ENCODE measurements at regions not wholly inside any gene's neighbourhood (a gene's known extent, or its start where the extent isn't known, plus 50 kb on each side); places are given as distances from the start of the nearest gene placed in this dataset.

DNA sequence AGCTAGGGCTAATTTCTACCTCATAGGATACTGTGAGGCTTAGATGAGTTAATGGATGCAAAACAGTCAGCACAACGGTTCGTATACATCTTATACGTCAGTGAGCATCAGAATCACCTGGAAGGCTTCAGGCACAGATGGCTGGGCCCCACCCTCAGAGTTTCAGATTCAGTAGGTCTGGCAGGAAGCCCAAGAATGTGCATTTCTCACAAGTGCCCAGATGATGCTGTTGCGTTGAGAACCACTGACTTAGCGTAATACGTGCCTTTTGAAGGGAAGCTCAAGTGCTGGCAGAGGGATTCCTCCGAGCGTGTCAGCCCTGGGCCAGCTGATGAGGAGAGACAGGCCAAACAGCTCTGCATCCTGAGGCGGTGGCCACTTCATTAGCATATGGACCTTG is 117.1 kb upstream of the WWC1 start (continued):
- TF ChIP-seq TCF7 (CRISPR knock-in tag; IDR thresholded peaks at IDR 0.05; ENCODE audit: low read depth) (no peak), CREM (CRISPR knock-in tag; IDR thresholded peaks at IDR 0.05) (no peak)
- TF ChIP-seq, protein P1, sequence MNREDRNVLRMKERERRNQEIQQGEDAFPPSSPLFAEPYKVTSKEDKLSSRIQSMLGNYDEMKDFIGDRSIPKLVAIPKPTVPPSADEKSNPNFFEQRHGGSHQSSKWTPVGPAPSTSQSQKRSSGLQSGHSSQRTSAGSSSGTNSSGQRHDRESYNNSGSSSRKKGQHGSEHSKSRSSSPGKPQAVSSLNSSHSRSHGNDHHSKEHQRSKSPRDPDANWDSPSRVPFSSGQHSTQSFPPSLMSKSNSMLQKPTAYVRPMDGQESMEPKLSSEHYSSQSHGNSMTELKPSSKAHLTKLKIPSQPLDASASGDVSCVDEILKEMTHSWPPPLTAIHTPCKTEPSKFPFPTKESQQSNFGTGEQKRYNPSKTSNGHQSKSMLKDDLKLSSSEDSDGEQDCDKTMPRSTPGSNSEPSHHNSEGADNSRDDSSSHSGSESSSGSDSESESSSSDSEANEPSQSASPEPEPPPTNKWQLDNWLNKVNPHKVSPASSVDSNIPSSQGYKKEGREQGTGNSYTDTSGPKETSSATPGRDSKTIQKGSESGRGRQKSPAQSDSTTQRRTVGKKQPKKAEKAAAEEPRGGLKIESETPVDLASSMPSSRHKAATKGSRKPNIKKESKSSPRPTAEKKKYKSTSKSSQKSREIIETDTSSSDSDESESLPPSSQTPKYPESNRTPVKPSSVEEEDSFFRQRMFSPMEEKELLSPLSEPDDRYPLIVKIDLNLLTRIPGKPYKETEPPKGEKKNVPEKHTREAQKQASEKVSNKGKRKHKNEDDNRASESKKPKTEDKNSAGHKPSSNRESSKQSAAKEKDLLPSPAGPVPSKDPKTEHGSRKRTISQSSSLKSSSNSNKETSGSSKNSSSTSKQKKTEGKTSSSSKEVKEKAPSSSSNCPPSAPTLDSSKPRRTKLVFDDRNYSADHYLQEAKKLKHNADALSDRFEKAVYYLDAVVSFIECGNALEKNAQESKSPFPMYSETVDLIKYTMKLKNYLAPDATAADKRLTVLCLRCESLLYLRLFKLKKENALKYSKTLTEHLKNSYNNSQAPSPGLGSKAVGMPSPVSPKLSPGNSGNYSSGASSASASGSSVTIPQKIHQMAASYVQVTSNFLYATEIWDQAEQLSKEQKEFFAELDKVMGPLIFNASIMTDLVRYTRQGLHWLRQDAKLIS (CRISPR knock-in tag; IDR thresholded peaks at IDR 0.05; ENCODE audit: borderline replicate concordance) = no peak

DNA sequence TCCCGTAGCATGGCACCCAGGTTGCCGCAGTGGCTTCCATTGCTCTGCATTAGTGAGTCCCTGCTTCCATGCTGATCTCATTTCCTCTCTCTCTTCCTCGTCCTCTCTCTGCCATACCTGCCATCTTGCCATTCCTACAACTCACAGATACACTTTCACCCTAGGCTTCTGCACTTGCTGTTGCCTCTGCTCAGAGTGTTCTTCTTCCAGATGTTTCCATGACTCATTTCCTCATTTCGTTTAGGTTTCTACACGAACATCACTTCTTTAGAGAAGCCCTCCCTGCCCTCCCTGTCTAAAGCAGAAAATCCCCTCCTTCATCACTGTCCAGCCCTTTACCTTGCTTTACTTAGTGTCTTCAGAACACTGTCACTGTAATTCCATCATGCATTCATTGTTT is 115.2 kb upstream of the WWC1 start:
- Mint-ChIP-seq H3K4me3 (no peak overlapping the region), H3K27me3 (ENCODE audit: low read depth) (no peaks in the 10 kb centered on the region), H3K4me1 (peaks cover 21% of the 10 kb centered on the region), H3K27ac (no peak overlapping the region), H3K36me3 (no peaks in the 10 kb centered on the region), H3K9me3 (no peaks in the 10 kb centered on the region)
- DNase-seq (ENCODE audit: low spot score) (no peak), ATAC-seq (no peak)
- POLR2A ChIA-PET = no interaction called here
- CTCF ChIA-PET = no interaction called here
- TF ChIP-seq, protein P2, sequence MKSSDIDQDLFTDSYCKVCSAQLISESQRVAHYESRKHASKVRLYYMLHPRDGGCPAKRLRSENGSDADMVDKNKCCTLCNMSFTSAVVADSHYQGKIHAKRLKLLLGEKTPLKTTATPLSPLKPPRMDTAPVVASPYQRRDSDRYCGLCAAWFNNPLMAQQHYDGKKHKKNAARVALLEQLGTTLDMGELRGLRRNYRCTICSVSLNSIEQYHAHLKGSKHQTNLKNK (CRISPR knock-in tag; IDR thresholded peaks at IDR 0.05) = no peak
- TF ChIP-seq OVOL2 (CRISPR knock-in tag; IDR thresholded peaks at IDR 0.05; ENCODE audit: borderline replicate concordance) (no peak), ESRRA (CRISPR knock-in tag; IDR thresholded peaks at IDR 0.05; ENCODE audit: borderline replicate concordance) (no peak), TP53 (CRISPR knock-in tag; IDR thresholded peaks at IDR 0.05) (no peak), ELF4 (CRISPR knock-in tag; IDR thresholded peaks at IDR 0.05; ENCODE audit: low read depth) (no peak), JAZF1 (CRISPR knock-in tag; IDR thresholded peaks at IDR 0.05) (no peak), CREM (CRISPR knock-in tag; IDR thresholded peaks at IDR 0.05) (no peak), ZNF671 (CRISPR knock-in tag; IDR thresholded peaks at IDR 0.05) (no peak), FOXJ3 (CRISPR knock-in tag; IDR thresholded peaks at IDR 0.05; ENCODE audit: borderline replicate concordance) (no peak)
- TF ChIP-seq, protein P3, sequence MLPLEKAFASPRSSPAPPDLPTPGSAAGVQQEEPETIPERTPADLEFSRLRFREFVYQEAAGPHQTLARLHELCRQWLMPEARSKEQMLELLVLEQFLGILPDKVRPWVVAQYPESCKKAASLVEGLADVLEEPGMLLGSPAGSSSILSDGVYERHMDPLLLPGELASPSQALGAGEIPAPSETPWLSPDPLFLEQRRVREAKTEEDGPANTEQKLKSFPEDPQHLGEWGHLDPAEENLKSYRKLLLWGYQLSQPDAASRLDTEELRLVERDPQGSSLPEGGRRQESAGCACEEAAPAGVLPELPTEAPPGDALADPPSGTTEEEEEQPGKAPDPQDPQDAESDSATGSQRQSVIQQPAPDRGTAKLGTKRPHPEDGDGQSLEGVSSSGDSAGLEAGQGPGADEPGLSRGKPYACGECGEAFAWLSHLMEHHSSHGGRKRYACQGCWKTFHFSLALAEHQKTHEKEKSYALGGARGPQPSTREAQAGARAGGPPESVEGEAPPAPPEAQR (CRISPR knock-in tag; IDR thresholded peaks at IDR 0.05) = no peak
- TF ChIP-seq, protein P4, sequence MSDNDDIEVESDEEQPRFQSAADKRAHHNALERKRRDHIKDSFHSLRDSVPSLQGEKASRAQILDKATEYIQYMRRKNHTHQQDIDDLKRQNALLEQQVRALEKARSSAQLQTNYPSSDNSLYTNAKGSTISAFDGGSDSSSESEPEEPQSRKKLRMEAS (CRISPR knock-in tag; IDR thresholded peaks at IDR 0.05) = no peak
- TF ChIP-seq, protein P5, sequence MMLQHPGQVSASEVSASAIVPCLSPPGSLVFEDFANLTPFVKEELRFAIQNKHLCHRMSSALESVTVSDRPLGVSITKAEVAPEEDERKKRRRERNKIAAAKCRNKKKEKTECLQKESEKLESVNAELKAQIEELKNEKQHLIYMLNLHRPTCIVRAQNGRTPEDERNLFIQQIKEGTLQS (CRISPR knock-in tag; conservative IDR thresholded peaks at IDR 0.05) = no peak
- TF ChIP-seq, protein P6, sequence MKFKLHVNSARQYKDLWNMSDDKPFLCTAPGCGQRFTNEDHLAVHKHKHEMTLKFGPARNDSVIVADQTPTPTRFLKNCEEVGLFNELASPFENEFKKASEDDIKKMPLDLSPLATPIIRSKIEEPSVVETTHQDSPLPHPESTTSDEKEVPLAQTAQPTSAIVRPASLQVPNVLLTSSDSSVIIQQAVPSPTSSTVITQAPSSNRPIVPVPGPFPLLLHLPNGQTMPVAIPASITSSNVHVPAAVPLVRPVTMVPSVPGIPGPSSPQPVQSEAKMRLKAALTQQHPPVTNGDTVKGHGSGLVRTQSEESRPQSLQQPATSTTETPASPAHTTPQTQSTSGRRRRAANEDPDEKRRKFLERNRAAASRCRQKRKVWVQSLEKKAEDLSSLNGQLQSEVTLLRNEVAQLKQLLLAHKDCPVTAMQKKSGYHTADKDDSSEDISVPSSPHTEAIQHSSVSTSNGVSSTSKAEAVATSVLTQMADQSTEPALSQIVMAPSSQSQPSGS (CRISPR knock-in tag; IDR thresholded peaks at IDR 0.05; ENCODE audit: borderline replicate concordance, low read depth) = no peak
- TF ChIP-seq, protein P7, sequence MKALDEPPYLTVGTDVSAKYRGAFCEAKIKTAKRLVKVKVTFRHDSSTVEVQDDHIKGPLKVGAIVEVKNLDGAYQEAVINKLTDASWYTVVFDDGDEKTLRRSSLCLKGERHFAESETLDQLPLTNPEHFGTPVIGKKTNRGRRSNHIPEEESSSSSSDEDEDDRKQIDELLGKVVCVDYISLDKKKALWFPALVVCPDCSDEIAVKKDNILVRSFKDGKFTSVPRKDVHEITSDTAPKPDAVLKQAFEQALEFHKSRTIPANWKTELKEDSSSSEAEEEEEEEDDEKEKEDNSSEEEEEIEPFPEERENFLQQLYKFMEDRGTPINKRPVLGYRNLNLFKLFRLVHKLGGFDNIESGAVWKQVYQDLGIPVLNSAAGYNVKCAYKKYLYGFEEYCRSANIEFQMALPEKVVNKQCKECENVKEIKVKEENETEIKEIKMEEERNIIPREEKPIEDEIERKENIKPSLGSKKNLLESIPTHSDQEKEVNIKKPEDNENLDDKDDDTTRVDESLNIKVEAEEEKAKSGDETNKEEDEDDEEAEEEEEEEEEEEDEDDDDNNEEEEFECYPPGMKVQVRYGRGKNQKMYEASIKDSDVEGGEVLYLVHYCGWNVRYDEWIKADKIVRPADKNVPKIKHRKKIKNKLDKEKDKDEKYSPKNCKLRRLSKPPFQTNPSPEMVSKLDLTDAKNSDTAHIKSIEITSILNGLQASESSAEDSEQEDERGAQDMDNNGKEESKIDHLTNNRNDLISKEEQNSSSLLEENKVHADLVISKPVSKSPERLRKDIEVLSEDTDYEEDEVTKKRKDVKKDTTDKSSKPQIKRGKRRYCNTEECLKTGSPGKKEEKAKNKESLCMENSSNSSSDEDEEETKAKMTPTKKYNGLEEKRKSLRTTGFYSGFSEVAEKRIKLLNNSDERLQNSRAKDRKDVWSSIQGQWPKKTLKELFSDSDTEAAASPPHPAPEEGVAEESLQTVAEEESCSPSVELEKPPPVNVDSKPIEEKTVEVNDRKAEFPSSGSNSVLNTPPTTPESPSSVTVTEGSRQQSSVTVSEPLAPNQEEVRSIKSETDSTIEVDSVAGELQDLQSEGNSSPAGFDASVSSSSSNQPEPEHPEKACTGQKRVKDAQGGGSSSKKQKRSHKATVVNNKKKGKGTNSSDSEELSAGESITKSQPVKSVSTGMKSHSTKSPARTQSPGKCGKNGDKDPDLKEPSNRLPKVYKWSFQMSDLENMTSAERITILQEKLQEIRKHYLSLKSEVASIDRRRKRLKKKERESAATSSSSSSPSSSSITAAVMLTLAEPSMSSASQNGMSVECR (CRISPR knock-in tag; IDR thresholded peaks at IDR 0.05; ENCODE audit: borderline replicate concordance) = no peak
- TF ChIP-seq, protein P8, sequence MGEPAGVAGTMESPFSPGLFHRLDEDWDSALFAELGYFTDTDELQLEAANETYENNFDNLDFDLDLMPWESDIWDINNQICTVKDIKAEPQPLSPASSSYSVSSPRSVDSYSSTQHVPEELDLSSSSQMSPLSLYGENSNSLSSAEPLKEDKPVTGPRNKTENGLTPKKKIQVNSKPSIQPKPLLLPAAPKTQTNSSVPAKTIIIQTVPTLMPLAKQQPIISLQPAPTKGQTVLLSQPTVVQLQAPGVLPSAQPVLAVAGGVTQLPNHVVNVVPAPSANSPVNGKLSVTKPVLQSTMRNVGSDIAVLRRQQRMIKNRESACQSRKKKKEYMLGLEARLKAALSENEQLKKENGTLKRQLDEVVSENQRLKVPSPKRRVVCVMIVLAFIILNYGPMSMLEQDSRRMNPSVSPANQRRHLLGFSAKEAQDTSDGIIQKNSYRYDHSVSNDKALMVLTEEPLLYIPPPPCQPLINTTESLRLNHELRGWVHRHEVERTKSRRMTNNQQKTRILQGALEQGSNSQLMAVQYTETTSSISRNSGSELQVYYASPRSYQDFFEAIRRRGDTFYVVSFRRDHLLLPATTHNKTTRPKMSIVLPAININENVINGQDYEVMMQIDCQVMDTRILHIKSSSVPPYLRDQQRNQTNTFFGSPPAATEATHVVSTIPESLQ (CRISPR knock-in tag; IDR thresholded peaks at IDR 0.05) = no peak
- TF ChIP-seq, protein P9, sequence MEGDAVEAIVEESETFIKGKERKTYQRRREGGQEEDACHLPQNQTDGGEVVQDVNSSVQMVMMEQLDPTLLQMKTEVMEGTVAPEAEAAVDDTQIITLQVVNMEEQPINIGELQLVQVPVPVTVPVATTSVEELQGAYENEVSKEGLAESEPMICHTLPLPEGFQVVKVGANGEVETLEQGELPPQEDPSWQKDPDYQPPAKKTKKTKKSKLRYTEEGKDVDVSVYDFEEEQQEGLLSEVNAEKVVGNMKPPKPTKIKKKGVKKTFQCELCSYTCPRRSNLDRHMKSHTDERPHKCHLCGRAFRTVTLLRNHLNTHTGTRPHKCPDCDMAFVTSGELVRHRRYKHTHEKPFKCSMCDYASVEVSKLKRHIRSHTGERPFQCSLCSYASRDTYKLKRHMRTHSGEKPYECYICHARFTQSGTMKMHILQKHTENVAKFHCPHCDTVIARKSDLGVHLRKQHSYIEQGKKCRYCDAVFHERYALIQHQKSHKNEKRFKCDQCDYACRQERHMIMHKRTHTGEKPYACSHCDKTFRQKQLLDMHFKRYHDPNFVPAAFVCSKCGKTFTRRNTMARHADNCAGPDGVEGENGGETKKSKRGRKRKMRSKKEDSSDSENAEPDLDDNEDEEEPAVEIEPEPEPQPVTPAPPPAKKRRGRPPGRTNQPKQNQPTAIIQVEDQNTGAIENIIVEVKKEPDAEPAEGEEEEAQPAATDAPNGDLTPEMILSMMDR (IDR thresholded peaks at IDR 0.05) = no peak
- TF ChIP-seq, protein P10, sequence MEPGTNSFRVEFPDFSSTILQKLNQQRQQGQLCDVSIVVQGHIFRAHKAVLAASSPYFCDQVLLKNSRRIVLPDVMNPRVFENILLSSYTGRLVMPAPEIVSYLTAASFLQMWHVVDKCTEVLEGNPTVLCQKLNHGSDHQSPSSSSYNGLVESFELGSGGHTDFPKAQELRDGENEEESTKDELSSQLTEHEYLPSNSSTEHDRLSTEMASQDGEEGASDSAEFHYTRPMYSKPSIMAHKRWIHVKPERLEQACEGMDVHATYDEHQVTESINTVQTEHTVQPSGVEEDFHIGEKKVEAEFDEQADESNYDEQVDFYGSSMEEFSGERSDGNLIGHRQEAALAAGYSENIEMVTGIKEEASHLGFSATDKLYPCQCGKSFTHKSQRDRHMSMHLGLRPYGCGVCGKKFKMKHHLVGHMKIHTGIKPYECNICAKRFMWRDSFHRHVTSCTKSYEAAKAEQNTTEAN (CRISPR knock-in tag; IDR thresholded peaks at IDR 0.05) = no peak
